ENCODE measurements at regions not wholly inside any gene's neighbourhood (a gene's known extent, or its start where the extent isn't known, plus 50 kb on each side); places are given as distances from the start of the nearest gene placed in this dataset.
"Not testable (repeated sequence)": the region's sequence is repeated elsewhere in the genome, so short reads cannot be mapped to it uniquely, and the experiment has no call there.

- Mint-ChIP-seq H3K4me3 (no peak overlapping the region), H3K36me3 (no peaks in the 10 kb centered on the region)
These were observed 88.4 kb upstream of the TEAD1 start for GRCh38 chr11:12585861-12586260.

GRCh38 chr11:12587333-12587991 lies 86.8 kb upstream of the TEAD1 start:
- Mint-ChIP-seq H3K27ac (peak overlapping the region; percentile 21), H3K4me3 (no peak overlapping the region), H3K27me3 (no peaks in the 10 kb centered on the region), H3K36me3 (no peaks in the 10 kb centered on the region), H3K9me3 (no peaks in the 10 kb centered on the region), H3K4me1 (ENCODE audit: unreplicated experiment) (peaks cover 10% of the 10 kb centered on the region)
- TF ChIP-seq CTCF (conservative IDR thresholded peaks at IDR 0.05), result no peak
- DNase-seq (ENCODE audit: extremely low spot score, unreplicated experiment), result no peak

More at GRCh38 chr11:12585861-12586260, 88.4 kb upstream of the TEAD1 start:
- H3K27me3 Mint-ChIP-seq, result no peaks in the 10 kb centered on the region
- H3K4me1 Mint-ChIP-seq (ENCODE audit: unreplicated experiment), result peaks cover 20% of the 10 kb centered on the region
- H3K9me3 Mint-ChIP-seq, result no peaks in the 10 kb centered on the region
- TF ChIP-seq CTCF (conservative IDR thresholded peaks at IDR 0.05), result no peak
- no peak overlapping the region for H3K27ac Mint-ChIP-seq
- DNase-seq (ENCODE audit: extremely low spot score, unreplicated experiment), result no peak

DNA sequence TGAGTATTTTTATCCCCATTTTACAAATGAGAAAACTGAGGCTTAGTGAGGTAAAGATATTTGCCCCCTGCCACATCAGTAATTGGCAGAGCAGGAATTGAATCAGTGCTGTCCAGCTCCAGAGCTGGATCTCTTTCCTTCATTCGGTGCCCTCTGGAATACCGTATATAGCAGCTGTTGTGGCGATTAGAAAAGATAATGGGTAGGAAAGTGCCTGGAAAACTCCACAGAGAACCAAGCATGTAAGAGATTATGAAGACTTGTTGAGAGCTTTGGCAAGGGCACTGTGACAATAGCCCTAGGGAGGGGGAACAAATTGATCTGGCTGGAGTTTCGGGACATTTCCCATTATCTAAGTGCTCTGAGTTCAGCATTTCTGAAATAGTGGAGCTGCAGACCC lies 82.5 kb upstream of the TEAD1 start:
- no peak for TF ChIP-seq CTCF (conservative IDR thresholded peaks at IDR 0.05)
- no peak for DNase-seq (ENCODE audit: extremely low spot score, unreplicated experiment)
- Mint-ChIP-seq H3K27ac (no peak overlapping the region), H3K4me1 (ENCODE audit: unreplicated experiment) (peaks cover 10% of the 10 kb centered on the region), H3K36me3 (no peaks in the 10 kb centered on the region), H3K9me3 (no peaks in the 10 kb centered on the region), H3K27me3 (no peaks in the 10 kb centered on the region), H3K4me3 (no peak overlapping the region)

GRCh38 chr11:12592283-12592682 lies 81.9 kb upstream of the TEAD1 start:
- no peak for TF ChIP-seq CTCF (conservative IDR thresholded peaks at IDR 0.05)
- no peak overlapping the region for H3K27ac Mint-ChIP-seq

DNA sequence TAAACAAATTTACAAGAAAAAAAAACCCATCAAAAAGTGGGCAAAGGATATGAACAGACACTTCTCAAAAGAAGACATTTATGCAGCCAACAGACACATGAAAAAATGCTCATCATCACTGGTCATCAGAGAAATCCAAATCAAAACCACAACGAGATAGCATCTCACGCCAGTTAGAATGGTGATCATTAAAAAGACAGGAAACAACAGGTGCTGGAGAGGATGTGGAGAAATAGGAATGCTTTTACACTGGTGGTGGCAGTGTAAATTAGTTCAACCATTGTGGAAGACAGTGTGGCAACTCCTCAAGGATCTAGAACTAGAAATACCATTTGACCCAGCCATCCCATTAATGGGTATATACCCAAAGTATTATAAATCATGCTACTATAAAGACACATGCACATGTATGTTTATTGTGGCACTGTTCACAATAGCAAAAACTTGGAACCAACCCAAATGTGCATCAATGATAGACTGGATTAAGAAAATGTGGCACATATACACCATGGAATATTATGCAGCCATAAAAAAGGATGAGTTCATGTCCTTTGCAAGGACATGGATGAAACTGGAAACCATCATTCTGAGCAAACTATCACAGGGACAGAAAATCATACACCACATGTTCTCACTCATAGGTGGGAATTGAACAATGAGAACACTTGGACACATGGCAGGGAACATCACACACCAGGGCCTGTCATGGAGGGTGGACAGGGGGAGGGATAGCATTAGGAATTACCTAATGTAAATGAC lies 79.0 kb upstream of the TEAD1 start:
- H3K9me3 Mint-ChIP-seq; H3K27me3 Mint-ChIP-seq; DNase-seq (ENCODE audit: extremely low spot score, unreplicated experiment); H3K27ac Mint-ChIP-seq; H3K4me3 Mint-ChIP-seq; H3K4me1 Mint-ChIP-seq (ENCODE audit: unreplicated experiment); H3K36me3 Mint-ChIP-seq: not testable (repeated sequence)

More at GRCh38 chr11:12592283-12592682, 81.9 kb upstream of the TEAD1 start:
- Mint-ChIP-seq H3K9me3 (no peaks in the 10 kb centered on the region), H3K36me3 (no peaks in the 10 kb centered on the region), H3K27me3 (no peaks in the 10 kb centered on the region), H3K4me1 (ENCODE audit: unreplicated experiment) (peaks cover 5% of the 10 kb centered on the region), H3K4me3 (no peak overlapping the region)
- no peak for DNase-seq (ENCODE audit: extremely low spot score, unreplicated experiment)

Measured in type B pancreatic cell (in vitro differentiated cells).